ENCODE measurements at regions not wholly inside any gene's neighbourhood (a gene's known extent, or its start where the extent isn't known, plus 50 kb on each side); places are given as distances from the start of the nearest gene placed in this dataset.

DNA sequence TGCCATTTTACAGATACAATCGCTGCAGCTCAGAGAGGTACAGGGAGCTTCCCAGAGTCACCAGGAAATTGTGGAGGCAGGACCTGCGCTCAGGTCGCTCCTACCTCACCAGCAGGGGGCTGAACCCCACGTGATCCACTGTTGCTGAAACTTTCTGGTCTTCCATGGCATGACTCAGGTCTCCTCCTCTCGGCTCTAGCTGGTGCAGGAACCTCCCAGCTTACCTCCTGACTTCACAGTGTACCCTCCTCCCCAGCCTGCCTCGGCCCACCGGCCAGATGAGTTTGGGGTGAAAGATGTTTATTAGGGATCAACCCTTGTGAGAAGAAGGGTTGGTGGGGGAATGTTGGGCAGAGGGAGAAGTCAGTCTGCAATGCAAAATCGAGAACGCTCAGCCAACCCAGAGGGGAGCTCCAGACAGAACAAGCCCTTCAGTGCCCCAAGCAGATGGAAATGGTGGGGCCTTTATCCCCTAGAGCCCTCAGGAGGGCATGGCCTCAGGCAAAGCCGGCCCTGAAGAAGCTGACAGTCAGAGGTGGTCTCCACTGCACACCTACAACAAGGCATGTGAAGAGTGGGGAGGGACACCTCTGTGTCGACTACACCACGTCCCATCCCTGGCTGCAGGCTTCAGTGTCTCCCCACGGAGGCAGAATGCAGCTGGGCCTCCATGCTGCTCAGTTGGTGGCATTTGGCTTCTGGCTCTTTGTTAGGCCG, 118.6 kb upstream of the PRR20G start:
- no peak overlapping the region for H3K4me3 ChIP-seq (ENCODE audit: low read depth, low read length)
- TF ChIP-seq, protein P1, sequence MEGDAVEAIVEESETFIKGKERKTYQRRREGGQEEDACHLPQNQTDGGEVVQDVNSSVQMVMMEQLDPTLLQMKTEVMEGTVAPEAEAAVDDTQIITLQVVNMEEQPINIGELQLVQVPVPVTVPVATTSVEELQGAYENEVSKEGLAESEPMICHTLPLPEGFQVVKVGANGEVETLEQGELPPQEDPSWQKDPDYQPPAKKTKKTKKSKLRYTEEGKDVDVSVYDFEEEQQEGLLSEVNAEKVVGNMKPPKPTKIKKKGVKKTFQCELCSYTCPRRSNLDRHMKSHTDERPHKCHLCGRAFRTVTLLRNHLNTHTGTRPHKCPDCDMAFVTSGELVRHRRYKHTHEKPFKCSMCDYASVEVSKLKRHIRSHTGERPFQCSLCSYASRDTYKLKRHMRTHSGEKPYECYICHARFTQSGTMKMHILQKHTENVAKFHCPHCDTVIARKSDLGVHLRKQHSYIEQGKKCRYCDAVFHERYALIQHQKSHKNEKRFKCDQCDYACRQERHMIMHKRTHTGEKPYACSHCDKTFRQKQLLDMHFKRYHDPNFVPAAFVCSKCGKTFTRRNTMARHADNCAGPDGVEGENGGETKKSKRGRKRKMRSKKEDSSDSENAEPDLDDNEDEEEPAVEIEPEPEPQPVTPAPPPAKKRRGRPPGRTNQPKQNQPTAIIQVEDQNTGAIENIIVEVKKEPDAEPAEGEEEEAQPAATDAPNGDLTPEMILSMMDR (conservative IDR thresholded peaks at IDR 0.05; ENCODE audit: low read depth, low read length) = peak; percentile 26
- DNase-seq (ENCODE audit: low read depth) = no peak

DNA sequence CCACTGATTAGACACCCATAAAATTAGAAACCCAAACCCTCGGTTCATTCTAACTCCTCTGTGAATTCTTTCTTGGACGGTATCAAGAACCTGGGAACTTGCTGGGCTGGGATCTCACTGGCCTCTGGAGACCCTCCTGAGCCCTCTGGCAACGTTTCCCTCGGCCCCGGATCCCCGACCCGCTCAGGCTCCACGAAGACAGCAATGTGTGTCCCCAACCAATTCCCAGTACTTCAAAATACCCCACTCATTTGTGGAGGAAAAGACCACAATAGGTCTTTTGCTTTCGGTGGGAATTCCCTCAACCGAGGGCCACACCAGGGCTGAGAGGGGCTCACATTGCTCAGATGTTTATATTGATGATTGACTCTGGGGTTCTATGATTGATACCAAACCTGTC, 117.9 kb upstream of the PRR20G start:
- TF ChIP-seq, protein P1 (conservative IDR thresholded peaks at IDR 0.05; ENCODE audit: low read depth, low read length) = no peak
- DNase-seq (ENCODE audit: low read depth) = no peak
- no peak overlapping the region for H3K4me3 ChIP-seq (ENCODE audit: low read depth, low read length)

DNA sequence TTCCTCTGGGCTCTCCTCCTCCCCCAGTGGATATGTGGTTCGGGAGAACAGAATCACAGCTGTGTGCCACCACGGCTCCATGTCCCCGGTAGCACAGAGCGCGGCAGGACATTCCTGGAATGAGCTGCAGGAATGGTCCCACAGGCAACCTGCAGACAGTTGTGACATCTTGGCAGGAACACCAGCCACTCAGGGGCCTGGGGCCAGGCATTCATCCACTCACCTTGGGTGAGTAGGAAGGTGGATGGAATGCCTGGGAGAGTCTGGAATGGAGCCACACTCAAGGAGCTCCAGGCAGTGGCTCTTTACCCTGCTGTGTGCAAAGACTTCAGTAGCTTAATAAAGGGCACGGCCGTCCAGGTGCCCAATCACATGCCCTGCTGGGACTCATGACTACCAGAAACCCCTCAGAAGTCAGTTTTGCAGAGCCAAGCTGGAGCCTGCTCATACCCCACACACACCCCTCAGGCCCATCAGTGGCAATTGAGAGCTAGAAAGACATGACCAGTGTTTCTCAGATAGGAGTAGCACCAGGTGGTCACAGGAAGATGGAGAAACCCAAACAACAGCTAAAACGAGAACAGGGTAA, 117.3 kb upstream of the PRR20G start:
- no peak overlapping the region for H3K4me3 ChIP-seq (ENCODE audit: low read depth, low read length)
- TF ChIP-seq, protein P1 (conservative IDR thresholded peaks at IDR 0.05; ENCODE audit: low read depth, low read length) = no peak

DNA sequence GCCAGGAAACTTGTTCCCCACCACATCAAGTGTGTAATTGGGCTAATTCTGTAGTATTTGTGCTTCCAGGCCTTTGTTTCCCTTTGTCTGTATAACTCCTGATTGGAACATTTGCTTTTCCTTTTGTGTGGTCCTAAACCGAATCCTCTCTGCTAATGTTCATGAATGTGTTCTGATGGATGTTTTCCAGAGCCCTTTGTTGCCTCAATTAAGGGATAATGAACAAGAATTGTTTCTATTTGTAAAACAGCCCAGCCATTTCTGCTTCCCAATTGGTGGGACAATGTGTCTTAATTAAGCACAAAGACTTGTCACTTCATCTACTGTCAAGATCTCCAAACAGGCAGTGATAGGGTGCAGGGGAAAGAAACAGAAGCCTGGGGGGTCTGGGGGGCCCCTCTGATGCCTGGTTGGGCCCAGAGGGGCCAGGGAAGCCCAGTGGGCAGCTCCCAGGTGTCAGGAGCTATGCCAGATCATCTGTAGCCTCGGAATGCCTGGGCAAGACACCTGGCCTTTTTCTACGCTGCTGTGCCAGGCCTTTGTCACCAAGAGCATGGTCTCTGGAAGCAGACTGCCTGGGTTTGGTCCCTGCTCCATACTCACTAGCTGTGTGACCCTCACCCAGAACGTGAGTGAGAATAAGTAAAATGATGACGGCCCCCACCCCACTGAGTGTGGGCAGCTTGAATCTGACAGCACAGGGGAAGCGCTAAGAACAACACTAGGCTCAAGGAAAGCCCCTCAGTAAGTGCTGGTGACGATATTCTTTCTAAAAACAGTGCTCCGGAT, 116.6 kb upstream of the PRR20G start:
- no peak for DNase-seq (ENCODE audit: low read depth)
- TF ChIP-seq, protein P1 (conservative IDR thresholded peaks at IDR 0.05; ENCODE audit: low read depth, low read length) = no peak

More for the DNA sequence above, 117.3 kb upstream of the PRR20G start:
- no peak for DNase-seq (ENCODE audit: low read depth)

GRCh38 chr3:127403795-127404194, 115.9 kb upstream of the PRR20G start:
- DNase-seq (ENCODE audit: low read depth) = no peak

More for the DNA sequence above, 116.6 kb upstream of the PRR20G start:
- H3K4me3 ChIP-seq (ENCODE audit: low read depth, low read length) = no peak overlapping the region

GRCh38 chr3:127399154-127399553, 111.3 kb upstream of the PRR20G start:
- H3K4me3 ChIP-seq (ENCODE audit: low read depth, low read length) = no peak overlapping the region
- no peak for DNase-seq (ENCODE audit: low read depth)
- TF ChIP-seq, protein P1 (conservative IDR thresholded peaks at IDR 0.05; ENCODE audit: low read depth, low read length) = no peak

More at GRCh38 chr3:127403795-127404194, 115.9 kb upstream of the PRR20G start:
- H3K4me3 ChIP-seq (ENCODE audit: low read depth, low read length) = no peak overlapping the region
- TF ChIP-seq, protein P1 (conservative IDR thresholded peaks at IDR 0.05; ENCODE audit: low read depth, low read length) = no peak

Measured in choroid plexus epithelial cell (primary cell).